Retina (tissue), 1 donor: ENCODE measurements at regions not wholly inside any gene's neighbourhood (a gene's known extent, or its start where the extent isn't known, plus 50 kb on each side); places are given as distances from the start of the nearest gene placed in this dataset.

Experiments used
- DNase-seq: peaks from one replicate; pipeline ENCODE4 v3.0.0-alpha.2; 2016

GRCh38 chr9:26026423-26027100, 348.3 kb upstream of the TUSC1 start:
- no peak for DNase-seq

DNA sequence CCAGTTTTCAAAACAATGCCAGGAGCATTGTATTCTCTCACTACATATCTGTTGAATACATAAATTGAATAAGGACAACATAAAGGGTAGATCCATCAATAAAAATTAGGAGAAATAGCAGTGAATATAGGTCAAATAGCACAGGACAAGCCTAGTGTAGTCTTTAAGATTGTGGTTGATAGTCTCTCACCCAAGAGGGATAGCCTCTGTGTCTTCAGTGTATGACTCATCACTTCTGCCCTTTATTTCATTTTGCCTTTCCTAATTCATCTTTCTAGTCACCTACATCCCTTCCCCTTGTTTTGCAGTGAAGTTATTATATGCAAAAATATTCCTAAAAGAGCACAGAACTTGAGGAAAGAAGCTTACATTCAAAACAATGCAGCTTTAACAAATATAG, 335.0 kb upstream of the TUSC1 start:
- DNase-seq: no peak

DNA sequence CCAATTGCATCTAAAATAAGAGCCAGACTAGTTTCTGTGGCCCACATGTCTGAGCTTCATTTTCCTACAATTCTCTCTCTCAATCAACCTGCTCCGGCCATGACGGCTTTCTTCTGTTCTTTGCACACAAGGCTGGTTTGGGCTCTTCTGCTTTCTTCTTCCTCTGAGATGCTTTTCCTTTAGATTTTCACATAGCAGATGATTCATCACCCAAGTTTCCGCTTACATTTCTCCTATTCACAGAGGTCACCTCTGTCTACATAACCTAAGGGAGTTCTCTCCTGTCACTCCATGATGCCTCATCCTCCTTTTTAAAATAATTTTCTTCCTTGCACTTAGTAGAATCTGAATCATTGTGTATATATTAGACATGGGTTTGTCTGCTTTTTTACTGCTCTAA, 334.6 kb upstream of the TUSC1 start:
- DNase-seq: no peak

DNA sequence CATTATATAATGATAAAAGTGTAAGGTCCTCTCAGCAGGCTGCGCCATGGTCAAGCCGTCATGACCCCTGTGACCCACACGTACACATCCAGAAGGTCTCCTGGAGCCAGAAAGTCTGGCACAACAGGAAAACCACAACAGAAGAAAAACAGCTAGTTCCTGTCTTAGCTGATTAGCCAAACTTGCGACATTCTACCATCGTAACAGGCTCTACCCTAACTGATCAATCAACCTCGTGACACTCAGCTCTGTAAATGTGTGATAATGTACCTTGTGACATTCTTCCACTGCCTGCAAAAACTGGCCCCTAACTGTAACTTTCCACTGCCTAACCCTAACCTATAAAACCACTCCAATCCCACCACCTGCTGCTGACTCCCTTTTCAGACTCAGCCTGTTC, 316.4 kb upstream of the TUSC1 start:
- DNase-seq: no peak

- DNase-seq: no peak
Observed at GRCh38 chr9:25990376-25990775, 312.1 kb upstream of the TUSC1 start.

DNA sequence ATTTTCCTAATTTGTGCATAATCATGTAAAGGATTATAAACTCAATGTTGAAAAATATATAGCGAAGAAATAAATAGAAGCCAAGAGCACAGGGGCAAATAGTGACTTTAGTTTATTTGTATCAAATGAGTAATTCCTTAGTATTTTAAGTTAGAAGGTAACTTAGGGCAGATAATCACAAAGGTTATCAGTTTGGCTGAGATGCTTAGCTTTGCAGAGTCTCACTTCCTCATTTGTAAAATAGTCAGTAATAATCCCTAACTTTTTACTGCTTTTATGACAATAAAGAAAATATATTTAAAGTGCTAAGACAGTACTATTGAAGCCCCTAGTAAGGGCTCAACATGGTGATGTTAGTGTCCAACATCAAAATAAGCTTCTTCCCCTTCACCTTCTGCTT, 297.4 kb upstream of the TUSC1 start:
- DNase-seq: no peak

- DNase-seq: peak; percentile 11
Observed at GRCh38 chr9:25964239-25964638, 286.0 kb upstream of the TUSC1 start.

- DNase-seq: no peak
Observed at GRCh38 chr9:25960178-25960577, 281.9 kb upstream of the TUSC1 start.

- no peak for DNase-seq
Observed at GRCh38 chr9:25954209-25954608, 276.0 kb upstream of the TUSC1 start.

GRCh38 chr9:25948182-25948581, 269.9 kb upstream of the TUSC1 start:
- DNase-seq: no peak

DNA sequence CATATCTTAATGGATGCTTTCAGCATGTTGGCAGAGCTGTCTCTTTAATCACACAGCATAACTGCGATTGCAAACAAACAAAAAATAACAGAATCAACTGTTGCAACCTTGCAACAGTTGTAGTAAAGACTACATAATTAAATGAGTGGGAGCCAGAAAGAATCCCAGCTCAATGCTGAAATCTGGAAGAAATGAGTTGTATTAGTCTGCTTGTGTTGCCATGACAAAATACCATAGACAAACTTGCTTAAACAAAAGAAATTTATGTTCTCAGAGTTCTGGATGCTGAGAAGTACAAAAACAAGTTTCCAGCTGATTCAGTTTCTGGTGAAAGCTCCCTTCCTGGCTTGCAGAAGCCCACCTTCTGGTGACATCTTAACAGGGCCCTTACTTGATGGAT, 260.9 kb upstream of the TUSC1 start:
- DNase-seq: no peak

DNA sequence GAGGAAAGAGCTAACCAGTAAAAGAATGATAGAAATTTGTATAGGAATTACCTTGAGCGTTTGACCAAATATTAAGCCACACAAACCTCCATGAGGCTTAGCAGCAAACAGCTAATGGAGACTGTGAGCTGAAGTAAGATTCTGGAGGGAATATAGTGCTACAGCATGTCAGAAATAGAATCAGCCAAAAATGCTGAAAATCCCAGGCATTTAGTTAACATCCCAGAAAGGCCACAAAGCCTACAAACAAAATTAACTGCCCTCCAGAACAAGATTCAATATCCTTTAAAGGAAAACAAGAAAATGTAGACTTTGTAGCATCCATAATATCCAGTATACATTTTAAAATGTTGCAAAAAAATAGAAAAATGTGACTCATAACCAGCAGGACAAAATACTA, 257.8 kb upstream of the TUSC1 start:
- no peak for DNase-seq

GRCh38 chr9:25935188-25935587, 256.9 kb upstream of the TUSC1 start:
- no peak for DNase-seq

- DNase-seq: no peak
Observed at GRCh38 chr9:25918761-25919160, 240.5 kb upstream of the TUSC1 start.

- no peak for DNase-seq
Observed at GRCh38 chr9:25917731-25918362, 239.6 kb upstream of the TUSC1 start.

GRCh38 chr9:25913806-25914205, 235.6 kb upstream of the TUSC1 start:
- no peak for DNase-seq

DNA sequence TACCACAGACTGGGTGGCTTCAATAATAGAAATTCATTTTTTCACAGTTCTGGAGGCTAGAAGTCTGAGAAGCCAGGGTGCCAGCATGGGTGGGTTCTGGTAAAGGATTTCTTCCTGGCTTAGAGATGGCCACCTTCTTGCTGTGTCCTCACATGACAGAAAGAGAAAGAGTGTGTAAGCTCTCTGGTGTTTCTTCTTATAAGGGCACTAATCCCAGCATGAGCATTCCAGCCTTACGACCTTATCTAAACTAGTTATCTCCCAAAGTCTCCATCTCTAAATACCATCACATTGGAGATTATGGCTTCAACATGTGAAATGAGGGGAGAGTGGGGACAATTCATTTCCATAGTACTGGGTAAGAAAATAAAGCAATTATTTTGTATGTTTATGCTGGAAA, 226.5 kb upstream of the TUSC1 start:
- DNase-seq: no peak

DNA sequence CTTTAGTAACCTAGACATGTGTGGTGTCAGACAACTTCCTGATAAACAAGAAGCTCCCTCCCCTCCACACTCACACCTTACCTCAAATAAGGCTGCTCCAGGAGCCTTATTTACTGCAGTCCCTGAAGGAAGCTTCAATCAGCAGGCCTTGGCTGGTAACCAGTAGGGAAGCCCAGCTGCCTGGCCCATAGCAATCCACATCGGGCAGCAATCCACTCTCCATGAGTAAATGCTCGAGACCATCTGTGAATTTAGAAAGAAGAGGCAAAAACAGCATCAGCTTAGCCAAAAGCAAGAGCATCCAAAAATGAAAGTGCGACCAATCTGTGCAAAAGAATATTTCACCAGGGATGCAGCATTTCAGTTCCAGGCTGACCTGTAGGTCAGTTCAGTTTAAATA, 213.3 kb upstream of the TUSC1 start:
- DNase-seq: no peak

DNA sequence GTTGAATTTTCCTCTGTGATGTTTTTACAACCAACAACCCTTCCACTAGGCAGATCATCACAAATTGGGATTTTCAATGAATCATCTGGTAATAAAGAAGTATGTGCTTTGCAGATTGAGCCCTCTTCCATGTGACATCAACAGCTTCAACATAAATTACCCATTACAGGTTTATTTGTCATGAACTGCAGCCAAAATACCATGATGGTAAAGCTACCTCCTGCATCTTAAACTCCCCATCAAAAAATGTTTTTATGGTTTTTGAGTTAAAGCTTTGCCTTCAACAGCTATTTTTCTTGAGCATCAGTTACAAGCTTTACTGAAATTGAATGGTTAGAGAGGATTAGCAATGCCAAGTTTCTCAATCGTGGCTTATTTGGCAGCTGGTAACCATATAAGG, 211.4 kb upstream of the TUSC1 start:
- no peak for DNase-seq

- DNase-seq: no peak
Observed at GRCh38 chr9:25876248-25876647, 198.0 kb upstream of the TUSC1 start.

DNA sequence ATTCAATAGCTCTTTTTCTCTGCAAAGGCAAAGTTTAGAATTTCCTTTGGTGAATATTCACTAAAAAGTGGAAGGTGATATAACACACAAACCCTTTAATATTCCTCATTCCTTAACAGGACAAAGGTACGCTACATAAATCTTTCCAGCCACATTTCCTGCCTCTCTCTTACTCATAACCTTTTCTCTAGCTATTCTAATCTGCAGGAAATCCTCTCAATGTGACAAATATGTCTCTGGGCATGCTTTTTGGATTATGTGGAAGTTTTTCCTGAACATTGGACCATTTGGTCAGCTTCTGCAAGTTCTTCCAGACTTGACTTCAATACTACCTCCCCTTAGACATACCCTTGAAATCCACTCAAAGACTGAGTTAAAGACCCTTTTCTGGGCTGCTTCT, 186.3 kb upstream of the TUSC1 start:
- no peak for DNase-seq

- DNase-seq: no peak
Observed at GRCh38 chr9:25861421-25861820, 183.2 kb upstream of the TUSC1 start.

DNA sequence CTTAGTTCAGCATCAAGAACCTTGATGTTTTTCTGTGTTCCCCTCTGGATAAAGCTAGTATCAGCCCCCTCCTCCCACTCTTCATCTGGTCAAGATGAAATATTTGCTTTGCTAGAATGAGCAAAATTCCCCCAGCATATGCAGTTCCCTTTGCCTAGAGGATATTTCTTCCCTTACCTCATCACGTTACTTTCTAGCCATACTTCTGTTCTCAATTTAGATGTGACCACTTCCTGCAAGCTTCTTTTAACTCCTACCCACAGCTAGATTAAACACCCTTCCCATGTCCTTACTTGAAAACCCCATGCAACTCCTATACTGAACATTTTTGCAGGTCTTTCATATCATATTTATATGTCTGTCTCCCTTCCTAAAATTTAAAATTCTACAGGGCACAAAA, 178.9 kb upstream of the TUSC1 start:
- DNase-seq: no peak

- DNase-seq: no peak
Observed at GRCh38 chr9:25850803-25851202, 172.6 kb upstream of the TUSC1 start.

DNA sequence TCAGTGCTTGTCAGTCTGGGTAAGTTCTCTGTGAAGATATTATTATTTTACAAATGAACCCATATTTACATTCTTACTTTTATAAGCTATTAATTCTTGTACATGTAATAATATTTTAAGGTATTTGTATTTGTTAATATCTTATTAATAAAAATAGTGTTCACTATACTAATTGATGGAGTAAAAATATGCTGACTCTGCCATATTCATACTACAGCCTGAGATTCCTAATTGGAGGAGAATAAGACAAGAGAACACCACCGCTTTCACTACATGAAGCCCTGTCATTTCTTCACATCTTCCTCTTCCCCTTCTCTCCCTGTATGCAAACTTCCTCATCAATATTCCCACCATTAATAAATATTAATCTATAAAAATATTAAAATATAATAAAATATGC, 167.6 kb upstream of the TUSC1 start:
- DNase-seq: no peak
